ENCODE measurements at regions not wholly inside any gene's neighbourhood (a gene's known extent, or its start where the extent isn't known, plus 50 kb on each side); places are given as distances from the start of the nearest gene placed in this dataset.

DNA sequence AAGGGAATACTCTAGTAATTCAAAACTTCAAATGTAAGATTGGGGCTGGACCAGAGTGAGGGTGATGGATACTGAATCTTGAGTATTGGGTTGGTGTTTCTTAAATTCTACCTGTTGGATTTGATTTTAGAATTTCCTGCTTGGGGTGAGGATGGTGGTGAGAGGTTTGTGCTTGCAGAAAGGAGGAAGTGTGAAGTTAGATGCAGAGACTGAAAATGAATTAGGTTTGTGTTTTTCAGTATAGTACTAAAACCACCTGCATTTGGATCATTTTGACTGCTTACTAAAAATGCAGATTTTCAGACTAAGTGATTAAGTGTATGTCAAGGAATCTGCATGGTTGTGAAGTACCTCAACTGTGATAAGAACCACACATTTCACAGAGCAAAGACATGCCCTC, 131.5 kb upstream of the CENPE start (continued):
- TF ChIP-seq, protein P1, sequence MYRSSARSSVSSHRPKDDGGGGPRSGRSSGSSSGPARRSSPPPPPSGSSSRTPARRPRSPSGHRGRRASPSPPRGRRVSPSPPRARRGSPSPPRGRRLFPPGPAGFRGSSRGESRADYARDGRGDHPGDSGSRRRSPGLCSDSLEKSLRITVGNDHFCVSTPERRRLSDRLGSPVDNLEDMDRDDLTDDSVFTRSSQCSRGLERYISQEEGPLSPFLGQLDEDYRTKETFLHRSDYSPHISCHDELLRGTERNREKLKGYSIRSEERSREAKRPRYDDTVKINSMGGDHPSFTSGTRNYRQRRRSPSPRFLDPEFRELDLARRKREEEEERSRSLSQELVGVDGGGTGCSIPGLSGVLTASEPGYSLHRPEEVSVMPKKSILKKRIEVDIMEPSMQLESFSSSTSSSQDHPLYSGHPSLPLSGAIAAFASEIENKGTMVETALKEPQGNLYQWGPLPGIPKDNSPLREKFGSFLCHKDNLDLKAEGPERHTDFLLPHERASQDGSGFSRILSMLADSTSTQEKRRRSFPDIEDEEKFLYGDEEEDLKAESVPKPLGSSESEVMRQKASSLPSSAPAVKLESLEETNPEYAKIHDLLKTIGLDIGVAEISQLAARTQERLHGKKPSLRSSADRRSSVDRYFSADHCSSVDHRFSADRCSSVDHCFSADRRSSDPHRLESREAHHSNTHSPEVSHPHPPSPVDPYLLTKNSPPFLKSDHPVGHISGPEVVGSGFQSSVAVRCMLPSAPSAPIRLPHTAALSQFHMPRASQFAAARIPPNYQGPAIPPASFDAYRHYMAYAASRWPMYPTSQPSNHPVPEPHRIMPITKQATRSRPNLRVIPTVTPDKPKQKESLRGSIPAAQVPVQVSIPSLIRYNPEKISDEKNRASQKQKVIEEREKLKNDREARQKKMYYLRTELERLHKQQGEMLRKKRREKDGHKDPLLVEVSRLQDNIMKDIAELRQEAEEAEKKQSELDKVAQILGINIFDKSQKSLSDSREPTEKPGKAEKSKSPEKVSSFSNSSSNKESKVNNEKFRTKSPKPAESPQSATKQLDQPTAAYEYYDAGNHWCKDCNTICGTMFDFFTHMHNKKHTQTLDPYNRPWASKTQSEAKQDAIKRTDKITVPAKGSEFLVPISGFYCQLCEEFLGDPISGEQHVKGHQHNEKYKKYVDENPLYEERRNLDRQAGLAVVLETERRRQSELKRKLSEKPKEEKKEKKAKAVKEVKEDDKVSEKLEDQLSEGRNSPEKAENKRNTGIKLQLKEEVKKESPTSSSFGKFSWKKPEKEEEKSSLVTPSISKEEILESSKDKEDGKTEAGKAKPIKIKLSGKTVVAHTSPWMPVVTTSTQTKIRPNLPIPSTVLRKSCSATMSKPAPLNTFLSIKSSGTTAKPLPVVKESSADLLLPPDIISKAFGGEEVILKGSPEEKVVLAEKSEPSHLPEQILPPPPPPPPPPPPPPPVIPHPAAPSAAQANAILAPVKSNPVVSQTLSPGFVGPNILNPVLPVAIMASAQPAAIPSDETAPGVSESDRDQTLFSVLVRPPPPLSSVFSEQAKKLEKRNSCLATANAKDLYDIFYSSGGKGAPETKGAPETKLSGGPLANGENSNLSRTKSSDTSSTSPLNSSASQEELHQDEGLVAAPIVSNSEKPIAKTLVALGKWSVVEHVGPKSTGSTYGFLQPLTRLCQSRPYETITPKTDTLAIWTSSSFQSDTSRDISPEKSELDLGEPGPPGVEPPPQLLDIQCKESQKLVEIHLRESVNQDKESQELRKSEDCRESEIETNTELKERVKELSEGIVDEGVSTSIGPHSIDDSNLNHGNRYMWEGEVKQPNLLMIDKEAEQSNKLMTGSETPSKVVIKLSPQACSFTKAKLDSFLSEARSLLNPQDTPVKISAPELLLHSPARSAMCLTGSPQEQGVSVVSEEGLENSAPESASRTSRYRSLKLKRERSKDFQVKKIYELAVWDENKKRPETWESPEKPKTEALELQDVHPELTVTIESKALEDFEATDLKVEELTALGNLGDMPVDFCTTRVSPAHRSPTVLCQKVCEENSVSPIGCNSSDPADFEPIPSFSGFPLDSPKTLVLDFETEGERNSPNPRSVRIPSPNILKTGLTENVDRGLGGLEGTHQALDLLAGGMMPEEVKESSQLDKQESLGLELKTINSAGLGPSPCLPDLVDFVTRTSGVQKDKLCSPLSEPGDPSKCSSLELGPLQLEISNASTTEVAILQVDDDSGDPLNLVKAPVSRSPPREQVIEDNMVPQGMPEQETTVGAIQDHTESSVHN (IDR thresholded peaks at IDR 0.05; ENCODE audit: borderline replicate concordance in 1 of 2, low read depth in 1 of 2) = no peak
- no peak for TF ChIP-seq TBP (optimal IDR thresholded peaks at IDR 0.05; ENCODE audit: low read depth, low read length)
- TF ChIP-seq, protein P2, sequence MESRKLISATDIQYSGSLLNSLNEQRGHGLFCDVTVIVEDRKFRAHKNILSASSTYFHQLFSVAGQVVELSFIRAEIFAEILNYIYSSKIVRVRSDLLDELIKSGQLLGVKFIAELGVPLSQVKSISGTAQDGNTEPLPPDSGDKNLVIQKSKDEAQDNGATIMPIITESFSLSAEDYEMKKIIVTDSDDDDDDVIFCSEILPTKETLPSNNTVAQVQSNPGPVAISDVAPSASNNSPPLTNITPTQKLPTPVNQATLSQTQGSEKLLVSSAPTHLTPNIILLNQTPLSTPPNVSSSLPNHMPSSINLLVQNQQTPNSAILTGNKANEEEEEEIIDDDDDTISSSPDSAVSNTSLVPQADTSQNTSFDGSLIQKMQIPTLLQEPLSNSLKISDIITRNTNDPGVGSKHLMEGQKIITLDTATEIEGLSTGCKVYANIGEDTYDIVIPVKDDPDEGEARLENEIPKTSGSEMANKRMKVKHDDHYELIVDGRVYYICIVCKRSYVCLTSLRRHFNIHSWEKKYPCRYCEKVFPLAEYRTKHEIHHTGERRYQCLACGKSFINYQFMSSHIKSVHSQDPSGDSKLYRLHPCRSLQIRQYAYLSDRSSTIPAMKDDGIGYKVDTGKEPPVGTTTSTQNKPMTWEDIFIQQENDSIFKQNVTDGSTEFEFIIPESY (CRISPR knock-in tag; IDR thresholded peaks at IDR 0.05) = no peak
- TF ChIP-seq SMC3 (conservative IDR thresholded peaks at IDR 0.05; ENCODE audit: insufficient read depth, low read depth, low read length) = no peak

Measured in K562 (cell line).